ENCODE measurements at regions not wholly inside any gene's neighbourhood (a gene's known extent, or its start where the extent isn't known, plus 50 kb on each side); places are given as distances from the start of the nearest gene placed in this dataset.
A peak's percentile ranks its signal among the peaks of the same experiment; 100 is the strongest.
"Not testable (repeated sequence)": the region's sequence is repeated elsewhere in the genome, so short reads cannot be mapped to it uniquely, and the experiment has no call there.

DNA sequence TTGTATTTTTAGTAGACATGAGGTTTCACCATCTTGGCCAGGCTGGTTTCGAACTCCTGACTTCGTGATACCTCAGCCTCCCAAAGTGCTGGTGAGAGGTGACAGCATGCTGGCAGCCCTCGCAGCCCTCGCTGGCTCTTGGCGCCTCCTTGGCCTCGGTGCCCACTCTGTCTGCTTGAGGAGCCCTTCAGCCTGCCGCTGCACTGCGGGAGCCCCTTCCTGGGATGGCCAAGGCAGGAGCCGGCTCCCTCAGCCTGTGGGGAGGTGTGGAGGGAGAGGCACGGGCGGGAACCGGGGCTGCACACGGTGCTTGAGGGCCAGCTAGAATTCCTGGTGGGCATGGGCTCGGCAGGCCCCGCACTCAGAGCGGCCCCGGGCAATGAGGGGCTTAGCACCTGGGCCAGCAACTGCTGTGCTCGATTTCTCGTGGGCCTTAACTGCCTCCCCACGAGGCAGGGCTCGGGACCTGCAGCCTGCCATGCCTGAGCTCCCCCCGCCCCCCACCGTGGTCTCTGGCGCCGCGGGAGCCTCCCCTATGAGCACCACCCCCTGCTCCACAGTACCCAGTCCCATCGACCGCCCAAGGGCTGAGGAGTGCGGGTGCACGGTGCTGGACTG is 96.5 kb upstream of the RHOBTB1 start:
- DNase-seq = no peak

DNA sequence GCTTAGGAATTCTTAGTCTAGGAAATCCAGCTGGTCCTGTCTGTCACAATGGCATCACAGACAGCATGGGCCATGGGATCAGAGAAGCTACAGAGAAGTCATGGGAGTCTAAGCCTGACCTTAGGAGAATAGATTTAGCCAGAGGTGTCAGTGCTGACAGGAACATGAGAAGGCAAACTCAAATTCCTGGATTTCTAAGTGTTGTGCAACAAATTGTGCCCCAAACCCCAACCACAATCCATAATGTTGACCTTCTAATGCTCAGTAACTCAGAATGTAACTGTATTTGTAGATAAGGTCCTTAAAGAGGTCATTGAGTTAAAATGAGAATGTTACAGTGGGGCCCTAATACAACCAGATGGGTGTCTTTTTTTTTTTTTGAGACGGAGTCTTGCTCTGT is 95.9 kb upstream of the RHOBTB1 start:
- DNase-seq = no peak

GRCh38 chr10:61037261-61037830 is 93.4 kb upstream of the RHOBTB1 start:
- DNase-seq = not testable (repeated sequence)

GRCh38 chr10:61036148-61036547 is 92.2 kb upstream of the RHOBTB1 start:
- not testable (repeated sequence) for DNase-seq

DNA sequence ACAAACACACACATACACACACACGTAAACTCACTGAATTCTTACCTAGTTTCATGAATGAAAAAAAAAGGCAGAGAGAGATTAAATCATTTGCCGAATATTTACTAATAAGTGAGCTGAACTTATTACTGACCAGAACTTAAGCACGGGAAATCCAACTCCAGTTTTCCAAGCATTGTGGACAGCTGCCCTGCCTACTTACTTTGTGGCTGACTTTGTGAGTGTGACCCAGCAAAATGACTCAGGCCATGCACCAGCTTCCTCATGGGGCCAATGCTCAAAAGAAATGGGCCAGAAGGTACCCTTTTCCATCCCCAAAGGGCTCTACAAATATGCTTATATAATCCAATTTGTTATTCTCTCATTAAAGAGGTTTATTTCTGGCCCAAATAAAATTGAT is 87.4 kb upstream of the RHOBTB1 start:
- no peak for DNase-seq

GRCh38 chr10:61029411-61029810 is 85.4 kb upstream of the RHOBTB1 start:
- DNase-seq = no peak

GRCh38 chr10:61028861-61029361 is 84.9 kb upstream of the RHOBTB1 start:
- no peak for DNase-seq

DNA sequence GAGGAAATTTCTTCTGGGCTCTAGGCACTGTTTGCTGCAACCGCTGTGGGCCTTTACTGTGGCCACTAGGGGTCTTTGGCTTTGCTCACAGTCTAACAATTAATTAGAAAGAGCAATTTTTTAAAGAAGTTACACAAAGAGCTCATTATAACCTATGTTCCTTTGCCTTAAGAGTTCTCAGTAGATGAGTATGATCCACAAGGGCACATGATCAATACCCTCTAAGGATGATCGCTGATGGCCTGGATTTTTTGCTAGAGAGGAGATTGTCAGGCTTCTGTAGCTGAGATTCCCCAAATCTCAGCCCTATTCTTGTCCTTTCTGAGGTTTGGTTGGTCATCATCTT is 80.8 kb upstream of the RHOBTB1 start:
- no peak for DNase-seq

DNA sequence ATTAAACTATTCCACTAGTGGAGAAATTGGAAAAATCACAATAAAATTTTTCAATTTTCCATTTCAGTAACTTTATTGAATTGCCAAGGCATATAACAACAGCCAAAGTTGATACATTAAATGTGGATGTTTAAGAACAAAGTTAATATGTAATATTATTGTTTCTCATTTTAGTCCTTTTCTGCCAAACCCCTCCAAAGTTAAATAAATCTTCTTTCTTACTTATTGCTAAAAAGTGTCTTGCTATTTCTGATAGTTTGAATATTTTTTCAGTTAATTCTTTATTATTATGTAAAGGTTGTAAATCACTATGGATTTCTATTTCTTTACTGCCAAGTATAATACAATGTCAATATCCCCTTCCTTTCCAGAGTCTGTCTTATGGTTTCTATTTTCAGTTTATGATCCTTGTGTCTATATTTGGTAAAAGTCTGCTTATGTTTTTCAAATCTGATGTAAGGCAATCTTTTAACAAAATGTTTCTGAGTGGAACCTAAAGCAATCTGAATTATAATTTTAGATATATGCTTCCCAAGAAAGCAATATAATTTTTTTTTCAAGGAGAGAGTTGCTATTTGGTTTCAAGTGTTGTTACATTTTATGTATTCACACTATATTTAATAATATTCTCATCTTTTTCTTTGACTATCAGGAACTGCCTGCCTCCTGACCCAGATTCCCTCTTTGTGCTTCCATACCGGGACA is 80.3 kb upstream of the RHOBTB1 start:
- DNase-seq = no peak

DNA sequence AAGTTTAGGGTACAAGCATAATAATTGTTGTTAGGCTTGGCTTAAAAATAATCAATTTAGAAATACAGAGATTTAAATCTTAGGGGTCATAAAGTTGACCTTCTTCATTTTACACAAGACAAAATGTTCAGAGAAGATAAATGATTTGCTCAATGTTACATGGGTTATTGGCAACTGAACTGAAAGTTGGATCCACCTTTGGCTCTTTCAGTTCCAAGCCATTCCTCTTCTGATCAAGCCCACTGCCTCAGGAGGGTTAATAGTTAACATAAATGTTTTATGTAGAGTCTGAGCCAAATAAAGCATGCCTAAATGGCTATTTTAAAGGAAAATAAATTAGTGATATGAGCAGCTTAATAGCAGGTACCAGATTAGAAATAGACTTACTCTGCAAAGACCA is 79.1 kb upstream of the RHOBTB1 start:
- no peak for DNase-seq

- DNase-seq = no peak
Observed at GRCh38 chr10:61021926-61022325, 77.9 kb upstream of the RHOBTB1 start.

GRCh38 chr10:61020420-61021158 is 76.6 kb upstream of the RHOBTB1 start:
- DNase-seq = no peak

DNA sequence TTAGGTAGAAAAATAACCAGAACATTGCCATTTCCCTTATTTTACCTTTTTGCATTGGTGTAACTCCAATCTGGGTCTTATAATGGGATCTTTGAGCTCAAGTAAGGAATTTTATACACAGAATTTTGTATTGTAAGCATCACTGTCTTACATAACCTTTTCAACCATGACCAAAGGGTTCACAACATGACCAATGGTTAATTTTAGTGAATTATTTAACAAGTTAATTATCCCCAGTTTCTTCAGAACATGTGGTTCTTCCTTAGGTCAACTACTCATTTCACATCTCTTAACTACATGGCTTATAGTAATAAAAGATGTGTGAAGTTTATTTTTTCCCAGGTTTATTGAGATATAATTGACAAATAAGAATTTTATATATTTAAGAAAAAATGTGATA is 74.2 kb upstream of the RHOBTB1 start:
- DNase-seq = no peak

DNA sequence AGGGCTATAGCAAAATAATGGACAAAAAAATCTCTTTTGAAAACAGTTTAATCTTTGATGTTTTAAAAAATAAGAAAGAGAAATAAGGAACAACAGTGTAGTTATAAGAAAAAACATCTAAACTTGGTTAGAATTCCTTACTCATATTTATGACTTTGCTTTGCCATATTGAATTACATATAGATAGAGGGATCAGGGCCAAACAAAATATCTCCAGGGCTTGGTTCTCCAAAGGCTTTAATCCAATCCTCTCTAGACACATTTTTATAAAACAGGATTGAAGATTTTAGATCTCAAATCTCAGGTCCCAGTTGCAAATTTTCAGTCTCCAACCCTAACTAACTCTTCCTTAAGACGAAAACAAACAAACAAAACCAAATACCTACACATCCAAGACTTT is 72.6 kb upstream of the RHOBTB1 start:
- no peak for DNase-seq

DNA sequence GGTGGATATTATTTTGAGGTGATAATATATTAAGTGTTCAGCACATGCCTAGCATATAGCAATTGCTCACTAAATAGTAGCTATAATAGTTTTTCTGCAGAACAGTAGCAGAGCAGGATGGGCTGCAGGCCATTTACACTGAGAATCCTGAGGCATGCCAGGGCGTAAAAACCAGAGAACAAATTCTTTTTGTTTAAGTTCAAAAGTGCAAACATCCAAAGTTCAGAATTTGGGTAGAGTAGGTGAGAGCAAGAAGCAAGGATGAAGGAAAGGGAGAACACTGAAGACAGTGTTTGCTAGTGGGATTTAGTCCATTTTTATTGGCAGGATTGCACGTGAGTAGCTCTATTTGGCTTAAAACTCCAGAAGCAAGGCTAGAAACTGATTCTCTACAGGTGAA is 72.0 kb upstream of the RHOBTB1 start:
- no peak for DNase-seq

- no peak for DNase-seq
Observed at GRCh38 chr10:61010863-61011262, 66.9 kb upstream of the RHOBTB1 start.

DNA sequence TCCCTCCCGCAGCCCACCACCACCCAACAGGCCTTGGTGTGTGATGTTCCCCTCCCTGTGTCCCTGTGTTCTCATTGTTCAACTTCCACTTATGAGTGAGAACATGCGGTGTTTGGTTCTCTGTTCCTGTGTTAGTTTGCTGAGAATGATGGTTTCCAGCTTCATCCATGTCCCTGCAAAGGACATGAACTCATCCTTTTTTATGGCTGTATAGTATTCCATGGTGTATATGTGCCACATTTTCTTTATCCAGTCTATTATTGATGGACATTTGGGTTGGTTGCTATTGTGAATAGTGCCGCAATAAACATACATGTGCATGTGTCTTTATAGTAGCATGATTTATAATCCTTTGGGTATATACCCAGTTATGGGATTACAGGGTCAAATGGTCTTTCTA is 59.1 kb upstream of the RHOBTB1 start:
- not testable (repeated sequence) for DNase-seq

DNA sequence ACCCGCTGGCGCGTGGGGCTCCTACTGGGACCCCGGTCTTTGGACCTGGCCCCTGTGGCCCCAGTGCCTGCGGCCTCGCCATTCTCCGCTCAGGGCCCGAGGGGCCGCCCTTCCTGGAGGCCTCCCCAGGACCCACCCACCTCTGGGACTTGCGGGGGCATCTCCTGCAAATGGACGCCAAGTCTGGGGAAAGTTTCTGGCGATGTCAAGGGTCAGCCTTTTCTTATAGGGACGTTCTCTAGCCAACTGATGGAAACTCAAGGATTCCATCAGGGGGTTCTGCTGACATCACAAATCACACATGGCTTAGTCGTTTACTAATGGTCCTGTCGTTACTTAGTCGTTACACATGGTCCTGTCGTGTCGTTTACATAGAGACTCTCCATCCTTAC is 57.7 kb upstream of the RHOBTB1 start:
- DNase-seq = no peak

DNA sequence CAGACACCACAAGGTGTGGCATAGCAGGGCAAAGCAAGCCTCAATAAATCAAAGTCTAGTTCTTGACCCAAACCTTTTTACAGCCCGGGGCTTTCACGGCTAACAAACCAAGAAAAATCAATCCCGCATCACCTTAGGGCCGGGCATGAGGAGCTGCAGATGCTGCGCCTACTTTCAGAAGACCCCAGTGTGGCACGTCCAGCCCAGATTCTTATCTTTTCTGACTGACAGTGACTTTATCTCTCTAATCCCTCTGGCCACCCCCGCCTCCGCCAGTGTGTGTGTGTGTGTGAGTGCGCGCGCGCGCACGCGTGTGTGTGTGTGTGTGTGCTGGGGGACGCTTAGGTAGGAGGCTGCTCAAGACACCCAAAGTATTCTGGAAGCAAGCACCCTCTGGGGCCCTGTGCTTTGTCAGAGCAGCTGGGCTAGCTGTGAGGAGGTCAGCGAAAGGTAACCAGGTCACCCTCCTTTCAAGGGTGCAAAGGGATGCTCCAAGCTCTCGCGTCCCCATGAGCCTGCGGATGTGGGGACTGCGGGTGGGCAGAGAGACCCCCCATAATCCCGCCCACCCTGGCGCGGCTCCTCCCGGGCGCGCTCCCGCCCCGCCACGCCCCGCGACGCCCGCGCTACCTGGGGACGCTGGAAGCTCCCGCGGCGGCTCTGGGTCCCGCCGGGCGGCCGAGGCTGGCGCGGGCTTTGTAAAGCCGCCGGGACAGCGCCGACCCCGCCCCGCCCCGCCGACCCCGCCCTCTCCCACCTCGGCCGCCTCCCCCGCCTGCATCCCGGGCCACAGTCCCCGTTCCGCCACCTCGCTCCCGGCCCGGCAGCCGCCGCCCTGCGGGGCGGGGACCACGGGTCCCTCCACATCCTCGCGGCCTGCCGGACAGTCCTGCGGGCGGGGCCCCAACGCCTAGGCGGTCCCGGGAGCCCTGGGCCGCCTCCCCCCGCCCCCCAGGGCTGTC is 57.1 kb upstream of the RHOBTB1 start:
- peak; percentile 53 for DNase-seq

DNA sequence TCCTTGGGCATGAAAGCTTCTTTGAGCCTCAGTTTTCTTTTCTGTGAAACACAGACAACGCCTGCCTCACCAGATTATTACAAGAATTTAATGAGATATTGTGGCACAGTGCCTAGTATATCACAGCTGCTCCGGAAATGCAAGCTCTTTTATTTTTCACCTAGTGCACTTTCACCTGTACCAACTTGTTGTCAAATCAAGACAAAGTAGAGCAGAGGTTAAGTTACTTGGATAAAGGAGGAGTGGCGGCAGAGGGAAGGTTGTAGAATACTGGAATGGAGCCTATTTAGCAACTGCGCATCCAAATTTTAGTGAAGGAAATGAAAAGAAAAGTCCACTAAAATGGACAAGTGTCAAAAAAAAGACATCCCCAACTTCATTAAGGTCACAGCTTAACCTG is 54.9 kb upstream of the RHOBTB1 start:
- no peak for DNase-seq

GRCh38 chr10:60994128-60994527 is 50.1 kb upstream of the RHOBTB1 start:
- DNase-seq = no peak

Data from activated CD8-positive, alpha-beta memory T cell treated with anti-CD3 and anti-CD28 coated beads, Interleukin-2, amount 50 U/mL, for 48 hours (primary cell).